ENCODE measurements at regions not wholly inside any gene's neighbourhood (a gene's known extent, or its start where the extent isn't known, plus 50 kb on each side); places are given as distances from the start of the nearest gene placed in this dataset.
A peak's percentile ranks its signal among the peaks of the same experiment; 100 is the strongest.
"Not testable (repeated sequence)": the region's sequence is repeated elsewhere in the genome, so short reads cannot be mapped to it uniquely, and the experiment has no call there.

- DNase-seq (ENCODE audit: extremely low read depth in 1 of 2, low read depth in 1 of 2), result no peak
These were observed 211.6 kb upstream of the SAMSN1 start for GRCh38 chr21:14757533-14758327.

GRCh38 chr21:14755086-14755485, 209.0 kb upstream of the SAMSN1 start:
- DNase-seq (ENCODE audit: extremely low read depth in 1 of 2, low read depth in 1 of 2), result no peak

GRCh38 chr21:14754682-14755081, 208.6 kb upstream of the SAMSN1 start:
- no peak for DNase-seq (ENCODE audit: extremely low read depth in 1 of 2, low read depth in 1 of 2)

GRCh38 chr21:14754259-14754604, 208.1 kb upstream of the SAMSN1 start:
- DNase-seq (ENCODE audit: extremely low read depth in 1 of 2, low read depth in 1 of 2), result no peak

- no peak for DNase-seq (ENCODE audit: extremely low read depth in 1 of 2, low read depth in 1 of 2)
These were observed 207.5 kb upstream of the SAMSN1 start for GRCh38 chr21:14753466-14754258.

GRCh38 chr21:14753069-14753465, 207.0 kb upstream of the SAMSN1 start:
- no peak for DNase-seq (ENCODE audit: extremely low read depth in 1 of 2, low read depth in 1 of 2)

GRCh38 chr21:14752345-14752909, 206.3 kb upstream of the SAMSN1 start:
- DNase-seq (ENCODE audit: extremely low read depth in 1 of 2, low read depth in 1 of 2), result no peak

- no peak for DNase-seq (ENCODE audit: extremely low read depth in 1 of 2, low read depth in 1 of 2)
These were observed 205.7 kb upstream of the SAMSN1 start for GRCh38 chr21:14751602-14752344.

GRCh38 chr21:14751011-14751410, 204.9 kb upstream of the SAMSN1 start:
- DNase-seq (ENCODE audit: extremely low read depth in 1 of 2, low read depth in 1 of 2), result no peak

GRCh38 chr21:14750041-14750440, 203.9 kb upstream of the SAMSN1 start:
- no peak for DNase-seq (ENCODE audit: extremely low read depth in 1 of 2, low read depth in 1 of 2)

GRCh38 chr21:14748662-14749061, 202.5 kb upstream of the SAMSN1 start:
- no peak for DNase-seq (ENCODE audit: extremely low read depth in 1 of 2, low read depth in 1 of 2)

GRCh38 chr21:14744368-14744767, 198.3 kb upstream of the SAMSN1 start:
- DNase-seq (ENCODE audit: extremely low read depth in 1 of 2, low read depth in 1 of 2), result no peak

- DNase-seq (ENCODE audit: extremely low read depth in 1 of 2, low read depth in 1 of 2), result no peak
These were observed 196.0 kb upstream of the SAMSN1 start for GRCh38 chr21:14742119-14742518.

- DNase-seq (ENCODE audit: extremely low read depth in 1 of 2, low read depth in 1 of 2), result no peak
These were observed 195.1 kb upstream of the SAMSN1 start for GRCh38 chr21:14741256-14741655.

GRCh38 chr21:14740692-14741091, 194.6 kb upstream of the SAMSN1 start:
- DNase-seq (ENCODE audit: extremely low read depth in 1 of 2, low read depth in 1 of 2), result no peak

- no peak for DNase-seq (ENCODE audit: extremely low read depth in 1 of 2, low read depth in 1 of 2)
These were observed 194.0 kb upstream of the SAMSN1 start for GRCh38 chr21:14740116-14740515.

GRCh38 chr21:14739590-14739989, 193.5 kb upstream of the SAMSN1 start:
- DNase-seq (ENCODE audit: extremely low read depth in 1 of 2, low read depth in 1 of 2), result no peak

GRCh38 chr21:14738576-14738975, 192.5 kb upstream of the SAMSN1 start:
- not testable (repeated sequence) for DNase-seq (ENCODE audit: extremely low read depth in 1 of 2, low read depth in 1 of 2)

- DNase-seq (ENCODE audit: extremely low read depth in 1 of 2, low read depth in 1 of 2), result peak in 1 of 2 donors; percentile 5
These were observed 191.8 kb upstream of the SAMSN1 start for GRCh38 chr21:14737922-14738321.

- no peak for DNase-seq (ENCODE audit: extremely low read depth in 1 of 2, low read depth in 1 of 2)
These were observed 191.2 kb upstream of the SAMSN1 start for GRCh38 chr21:14737284-14737691.

- no peak for DNase-seq (ENCODE audit: extremely low read depth in 1 of 2, low read depth in 1 of 2)
These were observed 190.6 kb upstream of the SAMSN1 start for GRCh38 chr21:14736672-14737071.
